HCEC 1CT (cell line): ENCODE measurements at regions not wholly inside any gene's neighbourhood (a gene's known extent, or its start where the extent isn't known, plus 50 kb on each side); places are given as distances from the start of the nearest gene placed in this dataset.
A peak's percentile ranks its signal among the peaks of the same experiment; 100 is the strongest.
"Not testable (repeated sequence)": the region's sequence is repeated elsewhere in the genome, so short reads cannot be mapped to it uniquely, and the experiment has no call there.

Experiments used
- DNase-seq: peaks from one replicate; pipeline ENCODE4 v3.0.0-alpha.2; 2017

DNA sequence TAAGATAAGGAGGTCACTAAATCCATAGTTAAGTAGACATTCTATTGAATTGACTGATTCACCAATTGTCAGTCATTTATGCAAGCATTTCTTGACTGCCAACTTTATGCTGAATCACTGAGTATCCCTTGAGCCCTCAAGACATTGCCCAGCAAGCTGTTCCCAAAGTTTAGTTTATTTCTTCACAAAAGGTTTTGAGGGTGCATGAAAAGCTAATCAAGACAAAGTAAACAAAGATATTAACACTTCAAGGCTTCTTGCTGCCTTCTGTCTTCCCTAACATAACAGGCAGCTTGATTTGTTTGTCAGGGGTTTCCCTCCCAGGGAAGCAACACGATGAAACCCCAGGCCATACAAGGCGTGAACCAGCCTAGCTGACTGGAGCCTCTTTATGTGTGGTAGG is 374.4 kb downstream of the SPRY2 start:
- DNase-seq: peak; percentile 19

DNA sequence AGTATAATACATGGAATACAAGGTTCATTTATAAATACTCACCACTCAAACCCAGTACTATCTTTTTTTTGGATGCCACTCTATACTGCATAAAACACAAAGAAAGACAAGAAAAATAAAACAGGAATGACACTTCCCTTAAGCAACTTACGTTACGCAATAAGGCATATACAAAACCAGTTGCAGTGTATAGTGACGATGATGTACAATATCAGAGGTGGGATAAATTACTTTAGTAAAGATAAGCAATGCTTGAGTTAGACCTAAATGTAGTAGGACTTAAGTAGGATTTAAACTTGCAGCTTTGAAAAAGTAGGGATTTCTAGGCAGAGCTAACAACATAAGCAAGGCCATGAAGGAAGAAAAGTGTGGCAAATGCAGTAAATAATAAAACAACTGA is 374.9 kb downstream of the SPRY2 start:
- no peak for DNase-seq

DNA sequence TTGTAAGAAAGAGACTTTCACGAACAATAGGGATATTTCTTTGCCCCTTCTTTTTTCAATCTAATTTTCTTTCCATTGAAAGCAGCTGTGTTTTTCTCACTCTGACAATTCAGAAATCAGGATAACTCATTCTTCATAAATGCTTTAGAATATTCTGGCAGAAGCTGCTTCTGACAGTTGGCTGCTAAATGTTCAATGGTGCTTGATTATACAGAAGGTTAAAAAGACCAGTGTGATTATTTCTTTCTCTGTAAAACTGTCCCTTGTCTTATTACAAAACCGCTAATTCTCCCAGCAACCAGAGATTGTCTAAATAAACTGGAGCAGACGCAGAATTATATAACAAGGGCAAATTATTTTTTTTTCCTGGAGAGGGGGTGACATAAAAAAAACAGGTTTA is 394.4 kb downstream of the SPRY2 start:
- no peak for DNase-seq

DNA sequence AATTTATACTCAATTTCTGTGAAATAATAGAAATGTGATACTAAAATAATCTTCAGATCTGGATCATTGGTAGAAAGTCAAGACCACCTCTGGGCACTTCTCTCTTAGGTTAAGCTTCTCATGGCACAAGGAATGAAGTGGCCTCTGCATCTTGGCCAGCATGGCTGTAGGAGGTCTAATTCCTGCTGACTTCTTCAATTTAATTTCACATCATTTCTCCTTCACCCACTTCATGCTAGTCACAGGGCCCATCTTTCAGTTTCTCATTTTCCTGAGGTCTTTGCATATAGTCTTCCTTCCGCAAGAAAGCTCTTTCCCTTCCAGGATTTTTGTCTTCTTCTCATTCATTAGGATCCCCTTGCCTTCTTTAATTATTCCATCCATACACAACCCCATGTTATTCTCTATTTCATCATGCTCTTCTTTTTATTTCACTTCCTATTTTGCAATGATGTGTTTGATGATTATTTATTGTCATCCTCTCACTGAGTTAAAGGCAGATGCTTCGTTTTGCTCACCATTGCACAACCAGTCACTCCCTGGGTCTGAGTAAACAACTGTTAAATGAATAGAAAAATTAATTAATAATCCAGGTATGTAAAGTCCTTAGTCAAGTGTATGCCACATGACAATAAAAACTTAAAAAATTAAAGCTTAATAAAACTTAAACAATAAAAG is 397.4 kb downstream of the SPRY2 start:
- DNase-seq: no peak

DNA sequence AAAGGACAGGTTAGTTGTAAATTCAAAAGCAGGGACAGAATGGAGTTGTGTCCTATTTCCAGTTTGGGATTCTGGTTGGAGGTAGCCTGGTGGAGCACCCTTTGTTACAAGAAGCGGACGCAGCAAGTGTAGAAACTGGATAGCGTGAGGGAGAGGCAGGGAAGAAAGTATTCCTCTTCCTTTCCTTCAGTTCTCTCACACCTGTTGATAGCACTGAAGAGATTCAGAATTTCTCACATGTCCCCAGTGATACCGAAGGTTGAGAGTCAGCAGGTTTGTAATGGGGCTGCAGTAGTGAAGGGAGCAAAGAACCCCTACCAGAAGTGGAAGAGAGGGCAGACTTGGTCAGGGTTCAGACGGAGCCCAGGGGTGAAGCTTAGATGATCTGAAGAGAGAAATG is 399.2 kb downstream of the SPRY2 start:
- DNase-seq: no peak

DNA sequence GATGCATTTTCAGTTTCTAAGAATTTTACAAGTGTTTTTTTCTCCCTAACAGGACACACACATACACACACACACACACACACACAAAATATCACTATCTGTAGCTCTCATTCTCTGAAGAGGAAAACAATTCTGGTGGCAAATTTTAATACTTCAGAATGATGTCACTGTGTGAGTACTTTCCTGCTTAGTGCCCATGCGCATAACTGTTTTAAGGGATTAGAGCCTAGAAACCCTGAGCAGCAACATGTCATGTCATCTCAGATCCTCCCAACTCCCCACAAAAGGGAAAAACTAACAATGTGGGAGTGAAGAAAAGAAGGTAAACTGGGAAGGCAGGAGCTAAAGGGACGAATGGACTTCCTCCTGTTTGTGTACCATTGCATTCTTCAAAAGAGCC is 401.2 kb downstream of the SPRY2 start:
- DNase-seq: no peak

DNA sequence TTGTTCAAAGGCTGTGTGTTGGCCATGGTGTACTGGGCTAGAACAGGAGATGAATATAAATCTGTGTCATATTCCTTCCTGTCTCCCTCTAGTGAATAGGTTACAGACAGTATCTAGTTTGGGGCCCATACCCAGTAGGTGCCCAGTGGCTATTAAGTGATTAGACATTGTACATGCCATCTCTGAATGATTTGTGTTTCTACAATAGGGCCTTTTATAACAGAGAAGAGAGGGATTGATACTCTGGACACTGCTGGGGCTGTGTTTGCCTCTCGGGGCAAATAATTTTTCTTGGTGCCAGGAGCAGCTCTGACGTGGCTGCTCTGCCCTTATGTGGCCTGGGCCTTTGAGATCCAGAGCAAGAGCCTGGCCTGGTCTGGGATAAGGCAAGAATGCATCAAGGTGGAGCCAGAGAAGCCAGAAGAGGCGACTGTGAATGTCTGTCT is 403.1 kb downstream of the SPRY2 start:
- DNase-seq: no peak

DNA sequence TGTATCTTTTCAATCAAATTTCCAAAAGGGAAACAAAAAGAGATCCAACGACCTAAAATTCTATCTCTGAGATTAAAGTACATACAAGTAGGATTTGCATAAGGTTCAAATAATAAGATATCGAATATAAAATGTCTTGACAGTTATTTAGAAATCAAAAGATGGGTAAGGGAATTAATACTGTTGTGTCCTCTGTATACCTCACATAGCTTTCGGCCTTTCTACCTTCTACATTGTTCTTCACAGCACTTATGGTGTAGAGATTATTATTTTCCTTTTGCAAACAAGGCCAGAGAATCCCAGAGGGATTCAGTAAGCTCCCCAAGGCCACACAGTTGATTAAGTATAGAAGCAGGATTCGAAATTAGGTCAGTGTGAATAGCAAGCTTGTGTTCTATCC is 403.6 kb downstream of the SPRY2 start:
- no peak for DNase-seq

DNA sequence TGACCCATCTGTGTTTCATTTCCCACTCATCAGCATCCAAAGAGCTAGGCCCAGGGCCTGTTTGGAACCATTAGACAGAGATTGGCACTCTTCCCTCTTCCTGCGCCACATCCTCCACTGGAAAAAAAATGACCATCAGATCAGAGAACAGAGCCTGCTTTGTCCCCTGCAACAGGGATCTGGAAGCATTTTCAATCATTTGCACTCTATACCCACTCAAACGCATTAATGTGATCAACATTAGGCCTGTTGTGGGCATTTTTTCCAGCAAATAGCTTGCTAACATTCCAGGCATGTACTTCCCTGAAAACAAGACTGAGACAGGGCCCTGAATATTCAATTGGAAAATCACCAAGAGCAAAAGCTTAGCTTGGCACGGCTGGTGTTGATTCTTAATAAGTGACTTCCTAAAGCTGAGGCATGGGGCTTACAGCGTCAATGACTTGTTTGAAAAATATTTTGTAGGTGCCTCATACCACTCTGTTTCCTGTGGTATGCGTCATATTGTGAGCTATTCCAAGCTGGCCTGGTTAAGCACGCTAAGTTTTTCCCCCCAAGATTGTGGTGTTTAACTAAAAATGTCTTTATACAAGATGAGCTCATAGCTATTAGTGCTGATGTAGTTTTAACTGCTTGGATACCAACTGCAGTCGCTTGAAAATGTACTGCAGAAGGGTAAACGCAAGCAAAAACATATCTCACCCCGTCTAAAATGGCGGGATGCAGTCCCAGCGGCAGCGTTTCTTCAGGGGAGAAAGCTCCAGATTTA is 404.4 kb downstream of the SPRY2 start:
- DNase-seq: peak; percentile 100

DNA sequence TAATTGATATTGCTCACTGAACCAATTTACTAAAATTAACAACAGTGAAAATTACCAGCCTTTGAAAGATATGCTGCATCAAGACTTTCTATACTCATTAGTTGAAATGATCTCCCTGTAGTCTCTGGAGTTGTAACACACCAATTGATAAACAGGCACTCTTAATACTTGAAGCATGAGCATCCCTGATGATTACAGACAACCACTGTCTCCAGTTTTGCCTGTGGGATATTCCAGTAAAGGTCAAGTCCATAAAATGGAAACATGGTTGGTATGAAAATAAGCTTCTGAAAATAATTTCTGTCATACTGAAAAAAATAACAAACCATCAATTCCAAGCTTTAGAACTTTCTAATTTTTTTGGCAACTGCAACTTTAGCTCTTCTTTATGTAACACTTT is 405.8 kb downstream of the SPRY2 start:
- DNase-seq: no peak

DNA sequence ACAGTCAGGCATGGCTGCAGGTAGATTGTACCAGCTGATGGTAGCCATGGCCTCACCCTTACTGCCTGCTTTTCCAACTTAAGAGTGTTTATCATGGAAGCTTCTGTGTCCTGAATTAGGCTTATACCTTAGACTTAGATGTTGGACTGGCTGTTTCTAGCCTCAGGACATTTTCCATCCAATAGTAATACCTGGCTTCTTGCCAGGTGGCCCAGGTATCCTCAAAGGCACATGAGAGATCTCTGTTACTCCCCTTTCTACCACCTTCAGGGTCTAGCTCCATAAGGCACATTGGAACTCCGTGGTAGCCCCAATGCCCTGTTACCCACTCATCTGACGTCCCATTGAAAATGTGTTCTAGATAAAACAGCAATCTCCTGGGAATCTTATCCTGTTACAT is 407.5 kb downstream of the SPRY2 start:
- no peak for DNase-seq

DNA sequence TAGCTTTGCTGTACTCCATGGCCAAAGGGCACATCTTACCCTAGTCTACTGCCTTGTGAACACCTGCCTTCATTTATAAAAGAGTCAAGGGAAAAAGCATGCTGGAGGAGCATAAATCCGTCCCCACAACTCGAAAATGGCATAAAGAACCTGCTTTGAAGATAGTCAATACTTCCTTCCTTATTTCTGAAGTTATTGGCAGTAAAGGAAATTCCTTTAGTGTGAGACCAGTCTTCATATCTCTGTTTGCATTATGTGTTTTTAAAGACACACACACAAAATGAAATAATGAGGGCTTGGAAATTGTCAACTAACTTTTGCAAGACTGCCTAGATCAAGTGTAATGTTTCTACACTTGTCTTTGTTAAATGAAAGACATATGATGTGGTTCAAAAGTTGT is 408.4 kb downstream of the SPRY2 start:
- no peak for DNase-seq

DNA sequence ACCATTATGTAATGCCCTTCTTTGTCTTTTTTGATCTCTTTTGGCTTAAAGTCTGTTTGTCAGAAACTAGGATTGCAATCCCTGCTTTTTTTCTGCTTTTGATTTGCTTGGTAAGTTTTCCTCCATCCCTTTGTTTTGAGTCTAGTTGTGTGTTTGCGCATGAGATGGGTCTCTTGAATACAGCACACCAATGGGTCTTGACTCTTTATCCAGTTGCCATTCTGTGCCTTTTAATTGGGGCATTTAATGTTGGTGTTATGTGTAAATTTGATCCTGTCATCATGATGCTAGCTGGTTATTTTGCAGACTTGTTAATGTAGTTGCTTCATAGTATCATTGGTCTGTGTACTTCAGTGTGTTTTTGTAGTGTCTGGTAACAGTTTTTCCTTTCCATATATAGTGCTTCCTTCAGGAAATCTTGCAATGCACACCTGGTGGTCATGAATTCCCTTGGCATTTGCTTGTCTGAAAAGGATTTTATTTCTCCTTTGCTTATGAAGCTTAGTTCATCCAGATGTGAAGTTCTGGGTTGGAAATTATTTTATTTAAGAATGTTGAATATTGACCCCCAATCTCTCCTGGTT is 416.9 kb downstream of the SPRY2 start:
- not testable (repeated sequence) for DNase-seq

DNA sequence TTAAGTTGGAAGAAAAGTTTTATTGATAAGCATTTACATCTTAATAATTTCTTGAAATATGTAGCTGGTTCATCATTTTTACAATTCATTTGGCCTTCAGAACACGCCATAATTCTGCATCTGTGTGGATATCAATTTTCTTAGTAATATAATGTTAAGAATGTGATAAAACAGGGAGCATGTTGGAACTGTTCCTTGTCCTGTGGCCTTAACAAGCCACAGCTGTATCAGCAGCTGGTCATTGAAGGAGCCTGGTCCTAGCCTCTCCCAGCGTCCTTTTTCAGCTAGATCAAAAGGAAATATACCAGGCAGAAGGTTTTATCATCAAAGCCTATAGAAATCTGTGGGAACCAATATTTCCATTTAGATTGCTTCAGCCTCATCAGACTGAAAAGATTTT is 421.8 kb downstream of the SPRY2 start:
- no peak for DNase-seq

DNA sequence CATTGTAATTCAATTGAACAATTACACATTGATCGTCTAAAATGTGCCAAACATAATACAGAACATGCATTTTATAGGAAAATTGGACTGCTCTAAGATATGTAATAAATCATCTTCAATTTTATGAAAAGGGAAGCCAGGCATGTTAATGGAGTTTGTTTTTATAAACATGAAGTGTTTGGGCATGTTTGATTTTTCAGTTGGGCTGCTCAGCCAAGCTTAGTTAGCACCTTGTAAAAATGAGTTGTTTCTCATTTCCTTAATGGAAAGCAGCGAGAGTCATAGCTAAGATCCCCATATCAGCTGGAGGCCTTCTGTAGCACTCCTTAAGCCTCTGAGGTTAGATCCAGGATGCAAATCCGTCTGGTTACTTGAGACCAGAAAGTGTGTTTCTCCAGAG is 422.3 kb downstream of the SPRY2 start:
- no peak for DNase-seq

DNA sequence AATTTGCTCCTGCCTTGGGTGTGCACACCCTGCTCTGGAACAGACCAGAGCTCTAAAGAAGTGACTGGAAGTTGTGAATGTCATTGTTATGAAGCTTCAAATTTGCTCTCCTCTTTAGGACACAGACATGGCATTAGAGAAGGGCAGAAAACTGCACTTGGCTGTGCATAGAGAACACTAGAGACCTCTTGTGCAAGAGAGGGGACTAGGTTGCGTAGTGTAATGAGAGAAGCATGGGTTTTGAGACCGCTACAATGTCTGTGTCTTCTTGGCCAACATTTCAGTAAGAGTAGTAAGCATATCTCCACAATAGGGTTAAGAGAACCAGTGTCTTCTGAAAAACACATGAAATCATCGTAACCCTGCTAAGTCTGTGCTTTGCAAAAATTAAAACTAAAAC is 423.3 kb downstream of the SPRY2 start:
- DNase-seq: no peak

DNA sequence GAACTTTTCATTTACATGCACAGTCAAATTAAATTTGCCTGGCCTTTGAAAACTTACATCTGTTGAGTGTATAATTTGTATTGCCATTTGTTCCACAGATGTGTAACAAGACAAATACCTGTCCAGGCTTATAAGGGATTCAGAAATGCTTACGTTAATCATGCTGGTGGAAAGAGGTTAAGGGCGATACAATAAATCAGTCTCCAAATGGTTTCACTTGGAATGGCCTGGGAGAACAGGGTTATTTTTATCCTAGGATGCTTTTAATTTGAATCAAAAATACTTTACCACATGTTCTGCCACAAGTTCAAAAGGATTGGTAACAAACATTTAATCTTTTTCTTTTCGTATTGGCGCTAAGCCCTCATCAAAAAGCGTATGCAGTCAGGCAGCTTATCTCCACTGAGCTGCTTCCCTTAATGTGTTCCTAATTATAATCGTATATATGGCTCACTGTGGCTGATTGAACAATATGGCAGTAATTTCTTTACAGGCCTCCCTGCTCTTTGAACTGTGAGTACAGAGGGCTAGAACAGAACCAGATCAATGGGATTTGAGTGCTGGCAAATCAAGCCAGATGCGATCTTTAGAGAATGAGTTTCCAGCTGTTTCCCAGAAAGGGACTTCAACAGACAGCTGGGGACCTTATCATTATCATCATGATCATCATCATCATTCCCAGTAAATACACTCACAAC is 425.7 kb downstream of the SPRY2 start:
- no peak for DNase-seq

DNA sequence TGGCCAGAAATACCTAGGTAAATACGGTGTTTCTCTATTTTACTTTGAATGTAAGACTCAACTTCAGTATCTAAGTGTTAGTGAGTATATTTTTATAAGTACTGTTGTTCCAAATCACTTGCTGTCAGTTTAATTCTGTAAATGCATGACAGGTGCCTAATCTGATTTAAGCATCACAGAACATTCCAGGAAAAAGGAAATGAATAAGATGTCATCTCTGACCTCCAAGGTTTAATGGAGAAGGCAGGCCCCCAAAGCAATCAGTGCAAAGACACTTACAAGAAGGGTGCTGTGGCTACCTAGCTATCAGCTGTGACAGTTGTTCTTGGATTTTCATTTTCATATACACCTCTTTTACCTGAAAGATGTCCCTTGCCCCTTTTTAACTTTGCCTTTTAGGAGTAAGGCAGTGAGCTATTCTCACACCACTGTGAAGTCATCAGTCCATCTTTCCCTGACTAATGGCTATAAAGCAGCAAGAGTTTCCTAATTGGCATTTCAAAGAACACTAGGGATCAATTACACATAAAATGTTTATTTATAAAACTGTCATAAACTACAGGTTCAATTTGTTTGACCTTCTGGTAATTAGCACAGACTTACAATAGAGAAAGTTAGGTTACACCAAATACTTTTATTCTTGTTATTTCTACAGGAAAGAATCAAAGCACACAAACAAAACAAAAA is 427.6 kb downstream of the SPRY2 start:
- no peak for DNase-seq

DNA sequence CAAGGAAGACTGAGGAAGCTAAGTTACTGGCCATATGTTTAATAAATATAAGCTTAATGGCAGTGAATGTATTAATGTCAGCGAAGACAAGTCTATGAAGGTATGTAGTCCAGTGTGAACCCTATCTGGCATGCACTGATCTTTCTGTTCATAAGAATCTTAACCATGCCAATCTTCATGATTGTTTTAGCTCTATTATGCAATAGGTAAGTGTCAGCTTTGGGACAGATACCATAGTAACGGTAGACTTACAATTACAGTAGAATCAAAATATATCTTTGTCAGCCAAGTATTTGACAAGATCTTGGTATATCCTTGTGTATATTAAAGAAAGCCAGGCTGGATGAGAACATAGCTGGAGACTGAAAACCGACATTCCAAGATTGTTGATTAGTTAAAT is 428.5 kb downstream of the SPRY2 start:
- DNase-seq: no peak

DNA sequence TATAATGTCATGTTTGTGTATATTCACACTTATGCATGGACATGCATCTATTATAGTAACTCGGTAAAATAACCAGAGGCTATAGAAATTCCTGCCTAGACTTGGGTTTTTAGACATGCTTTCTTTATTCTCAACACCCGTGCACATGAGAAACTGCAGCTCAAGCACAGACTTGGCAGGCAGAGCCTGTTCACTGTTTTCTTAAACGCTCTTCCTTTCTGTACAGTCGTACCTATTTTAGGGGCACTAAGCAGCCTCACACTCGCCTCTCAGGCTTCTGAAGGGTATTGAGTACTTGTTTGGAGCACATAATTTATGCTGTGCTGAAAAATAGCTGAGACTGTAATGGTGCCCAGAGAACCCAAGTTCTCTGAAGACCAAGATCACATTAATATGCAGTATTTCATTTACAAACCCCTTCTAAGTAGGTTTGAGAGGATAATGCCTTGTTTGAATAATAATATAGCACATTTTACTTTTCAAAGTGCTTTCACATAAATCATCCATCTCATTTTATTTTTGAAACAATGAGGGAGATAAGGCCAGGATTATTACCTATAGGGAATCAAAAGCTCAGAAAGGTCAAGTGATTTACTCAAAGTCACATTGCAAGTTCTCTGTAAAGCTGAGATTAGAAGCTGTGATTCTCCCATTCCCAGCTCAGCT is 429.9 kb downstream of the SPRY2 start:
- DNase-seq: no peak

DNA sequence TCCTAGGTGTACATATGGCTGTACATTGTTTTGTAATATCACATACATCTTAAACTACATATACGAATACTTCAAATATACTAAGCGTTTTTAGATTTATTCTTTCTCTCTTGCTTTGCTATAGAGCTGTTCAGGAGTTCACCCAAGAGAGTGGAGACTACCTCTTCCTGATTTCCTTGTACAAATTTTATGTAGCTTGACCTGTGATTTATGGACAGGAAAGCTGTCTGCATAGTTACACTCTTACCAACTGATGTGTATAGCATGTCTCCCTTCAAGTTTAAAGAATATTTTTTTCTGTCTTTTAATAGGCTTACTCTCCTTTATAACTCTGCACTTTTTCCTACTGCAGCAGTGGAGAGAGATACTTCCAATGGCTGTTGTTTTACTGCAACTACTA is 428.7 kb downstream of the NDFIP2 start:
- DNase-seq: no peak

DNA sequence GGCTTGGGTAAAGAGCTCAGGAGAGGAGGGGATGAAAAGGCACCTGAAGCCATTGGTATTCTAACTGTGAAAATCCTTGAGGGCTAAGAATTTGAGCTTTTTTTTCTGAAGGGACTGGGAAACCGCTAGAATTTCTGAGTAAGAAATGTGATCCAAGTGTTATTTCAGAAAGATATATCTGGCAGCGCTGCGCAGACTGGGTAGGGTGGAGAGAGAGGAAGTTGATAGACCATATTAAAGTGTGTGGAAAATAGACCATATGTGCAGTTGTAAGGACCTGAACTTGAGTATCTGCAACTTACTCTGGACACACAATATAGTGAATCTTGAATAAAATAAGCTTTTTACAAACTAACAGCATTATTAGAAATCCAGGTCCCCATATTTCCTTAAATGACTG is 427.4 kb downstream of the NDFIP2 start:
- DNase-seq: no peak

DNA sequence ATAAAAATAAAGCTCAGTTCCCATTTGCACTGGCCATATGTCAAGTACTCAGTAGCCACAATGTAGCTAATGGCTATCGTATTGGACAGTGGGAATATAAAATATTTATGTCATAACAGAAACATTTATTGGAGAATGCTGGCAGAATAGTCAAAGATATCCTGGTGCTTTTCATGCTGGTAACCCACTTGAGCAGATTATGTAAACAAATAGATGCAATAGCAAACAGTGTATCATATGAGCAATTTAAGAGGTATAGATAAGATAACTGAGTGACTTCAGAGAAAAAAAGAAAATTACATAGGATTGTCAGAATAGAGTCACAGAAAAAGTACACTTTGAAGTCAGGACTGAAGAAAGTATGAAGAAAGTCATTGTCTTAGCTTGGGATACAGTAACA is 426.6 kb downstream of the NDFIP2 start:
- DNase-seq: no peak
